Hematopoietic multipotent progenitor cell treated with erythropoietin and hydrocortisone succinate and interleukin-3 and kit ligand, for 17 days (in vitro differentiated cells): ENCODE measurements at regions not wholly inside any gene's neighbourhood (a gene's known extent, or its start where the extent isn't known, plus 50 kb on each side); places are given as distances from the start of the nearest gene placed in this dataset.

Experiments used
- DNase-seq: peaks from one replicate; pipeline ENCODE4 v3.0.0-alpha.2; 2015; ENCODE audit warnings: low spot score

DNA sequence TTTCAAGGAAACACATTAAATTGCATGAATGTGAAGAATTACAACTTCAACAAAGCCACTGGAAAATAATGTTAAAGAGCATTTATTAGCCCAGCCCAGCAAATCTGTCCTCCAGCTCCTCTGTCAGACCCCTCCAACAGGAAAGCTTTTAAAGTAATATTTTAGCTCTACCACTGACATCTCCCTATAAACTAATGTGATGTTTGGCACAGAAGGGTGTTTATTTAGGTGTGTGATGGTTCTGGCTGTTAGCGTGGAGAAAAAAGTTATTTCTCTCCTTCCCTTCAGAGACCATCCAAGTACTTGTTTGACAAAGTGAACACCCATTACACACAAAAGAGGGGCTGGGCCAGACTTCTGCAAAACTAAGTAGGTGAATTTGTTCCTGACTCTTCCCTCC is 111.9 kb upstream of the TARS1 start:
- no peak for DNase-seq

DNA sequence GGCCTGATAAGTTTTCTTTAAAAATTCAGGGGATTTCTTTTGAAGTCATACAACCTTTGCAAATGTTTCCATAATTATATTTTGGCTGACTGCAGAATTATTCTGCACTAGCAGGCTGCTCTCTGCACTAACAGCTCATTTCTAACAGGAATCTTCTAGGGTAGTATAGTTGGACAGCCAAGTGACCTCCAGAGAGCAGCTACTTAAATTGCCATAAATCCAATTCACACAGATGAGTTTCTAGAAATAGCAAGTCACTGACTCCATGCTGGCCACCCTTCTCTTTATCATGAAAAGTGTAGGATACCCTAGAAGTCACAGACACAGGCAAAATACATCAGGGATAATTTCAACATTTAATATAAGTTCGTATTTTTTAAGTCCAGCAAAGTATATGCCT is 110.9 kb upstream of the TARS1 start:
- no peak for DNase-seq

DNA sequence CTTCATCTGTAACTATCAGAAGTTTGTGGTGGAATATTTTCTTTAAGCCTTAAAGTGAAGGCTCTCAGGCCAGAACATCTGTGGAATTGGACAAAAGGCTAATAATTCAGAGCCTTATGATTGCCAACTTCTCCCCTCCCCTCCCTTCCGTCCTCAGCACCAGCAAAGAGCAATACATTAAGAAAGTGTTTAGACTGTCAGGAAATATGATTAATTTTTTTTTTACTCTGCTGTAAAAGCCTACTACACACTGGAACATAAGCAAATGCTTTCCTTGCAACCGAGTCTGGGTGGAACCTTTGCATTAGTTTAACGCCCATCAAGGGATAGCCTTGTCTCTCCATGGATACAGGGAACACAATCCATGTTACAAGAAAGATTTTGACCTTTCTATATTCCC is 110.3 kb upstream of the TARS1 start:
- no peak for DNase-seq

DNA sequence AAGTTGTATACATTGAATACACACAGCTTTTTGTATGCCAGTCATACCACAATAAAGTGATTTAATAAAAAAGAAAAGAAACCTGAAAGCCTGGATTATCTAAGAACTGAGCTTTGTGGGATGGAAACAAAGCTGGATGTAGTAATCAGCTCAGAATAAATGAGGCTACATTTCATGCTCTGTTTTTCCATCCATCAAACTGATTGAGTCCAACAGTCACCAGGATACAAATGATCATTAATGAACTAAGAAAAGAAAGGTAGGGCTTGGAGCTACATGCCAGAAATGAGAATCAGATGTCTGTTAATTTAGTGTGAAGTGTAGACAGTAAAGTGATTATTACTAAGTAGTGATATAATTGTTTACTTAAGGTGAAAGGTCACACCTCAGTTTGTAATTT is 109.8 kb upstream of the TARS1 start:
- DNase-seq = no peak

DNA sequence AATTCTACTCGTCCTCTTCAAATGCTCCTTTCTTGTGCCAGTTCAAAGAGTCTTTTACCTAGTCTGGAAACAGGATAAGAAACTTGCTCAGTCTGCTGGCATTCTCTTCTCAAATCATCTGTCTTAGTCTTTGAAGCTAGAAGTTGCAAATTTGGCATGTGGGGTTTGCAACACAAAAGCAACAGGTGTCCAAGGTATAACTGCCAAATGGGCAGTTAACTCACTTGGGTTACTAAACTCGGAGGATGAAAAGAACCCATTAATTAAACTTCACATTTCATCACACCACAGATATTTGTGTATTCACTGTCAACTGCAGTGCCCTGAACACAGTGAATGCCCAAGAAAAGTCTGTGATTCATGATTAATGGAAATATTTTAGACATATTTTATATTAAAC is 108.0 kb upstream of the TARS1 start:
- no peak for DNase-seq

DNA sequence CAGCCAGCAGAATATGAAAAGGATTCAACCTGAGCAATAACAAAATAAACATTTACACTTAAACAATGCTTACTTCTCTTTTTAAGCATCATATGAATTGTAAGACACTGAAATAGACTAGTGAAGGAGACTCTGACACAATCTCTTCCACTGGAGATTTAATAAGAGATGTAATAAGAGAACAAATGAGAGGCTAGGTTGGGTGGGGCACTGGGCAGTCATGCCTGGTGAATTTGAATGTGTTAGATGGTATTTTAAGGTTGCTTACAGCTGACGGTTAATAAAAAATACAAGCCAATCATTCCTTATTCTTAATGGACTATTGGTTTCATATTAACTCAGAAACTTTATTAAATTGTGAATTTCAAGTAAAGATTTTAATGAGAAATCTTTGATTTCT is 105.9 kb upstream of the TARS1 start:
- no peak for DNase-seq

DNA sequence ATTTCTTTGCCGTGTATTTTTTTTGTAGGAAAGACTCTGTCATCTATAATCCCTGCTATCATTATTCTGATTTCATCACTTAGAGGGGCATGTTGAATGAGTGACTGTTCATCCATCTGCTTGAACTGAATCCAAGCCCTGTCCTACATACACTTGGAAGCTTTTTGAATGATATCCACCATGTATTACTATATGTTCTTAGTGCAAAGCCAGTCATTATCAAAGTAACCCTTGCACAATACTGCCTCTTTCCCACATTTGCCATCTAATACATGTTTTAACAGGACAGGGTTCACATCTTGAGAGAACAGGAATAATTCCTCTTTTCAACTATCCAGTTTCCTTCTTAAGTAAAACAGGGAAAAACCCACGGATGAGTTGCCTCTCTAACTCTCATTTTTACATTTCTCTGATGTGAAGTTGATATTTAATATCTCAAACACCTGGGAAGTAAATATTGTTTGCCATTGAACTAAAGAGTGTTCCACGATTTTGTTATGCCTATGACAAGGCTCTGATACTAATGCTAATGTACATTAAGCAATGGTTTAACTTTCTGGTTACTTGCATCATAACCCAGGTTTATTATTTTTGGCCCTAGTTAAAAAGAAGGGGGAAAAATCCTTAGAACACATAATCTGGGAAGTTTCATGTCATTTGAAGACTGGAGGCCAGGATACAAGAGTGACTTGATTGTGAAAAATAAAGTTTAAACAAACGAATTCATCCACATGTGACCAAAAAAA is 103.7 kb upstream of the TARS1 start:
- no peak for DNase-seq

DNA sequence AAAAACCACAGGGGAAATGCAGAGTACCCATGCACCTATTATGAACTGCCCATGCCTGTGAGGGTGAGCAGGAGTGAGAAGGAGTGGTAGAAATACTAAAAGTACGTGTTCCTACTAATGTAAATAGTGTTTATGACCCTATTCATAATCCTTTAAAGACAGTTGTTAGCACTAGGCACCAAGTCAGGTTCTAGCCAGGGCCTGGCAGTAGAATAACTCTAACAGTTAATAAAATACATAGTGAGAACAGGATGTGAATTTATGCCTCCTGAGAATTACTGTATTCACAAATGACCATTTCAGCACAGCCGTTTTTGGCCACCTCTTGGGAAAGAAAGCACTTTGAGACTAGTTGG is 103.2 kb upstream of the TARS1 start:
- DNase-seq = no peak

DNA sequence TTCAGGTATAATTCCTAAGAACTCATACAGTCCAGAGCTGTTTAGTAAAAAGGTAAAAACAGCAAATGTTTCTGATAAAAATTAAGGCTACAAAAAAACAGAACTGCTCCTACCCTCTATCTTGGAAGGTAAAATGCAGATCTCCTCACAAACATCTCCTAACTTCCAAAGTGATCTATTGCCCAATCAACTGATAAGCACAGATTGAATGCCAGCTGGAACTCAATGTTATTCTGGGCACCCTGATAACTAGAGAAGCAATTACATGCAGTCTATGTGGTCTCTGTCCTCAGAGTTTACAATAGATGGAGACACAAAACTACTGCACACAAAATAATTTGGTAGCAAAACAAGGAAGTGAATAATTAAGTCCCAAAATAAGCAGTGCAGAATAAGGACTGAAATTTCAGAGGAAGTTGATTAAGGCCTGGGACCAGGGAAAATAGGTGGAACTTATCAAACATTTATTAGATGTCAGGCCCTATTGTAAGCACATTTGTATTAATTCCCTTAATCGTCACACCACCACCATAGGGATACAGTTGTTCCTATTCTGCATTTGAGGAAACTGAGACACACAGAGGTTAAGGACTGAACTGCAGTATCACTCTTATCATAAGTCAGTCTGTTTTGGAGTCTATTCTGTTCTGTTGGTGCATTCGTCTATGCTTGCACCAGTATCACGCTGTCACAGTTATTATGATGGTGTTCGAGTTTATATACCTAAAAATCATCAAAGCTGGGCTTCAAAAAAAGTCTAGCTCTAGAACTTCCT is 102.2 kb upstream of the TARS1 start:
- no peak for DNase-seq

DNA sequence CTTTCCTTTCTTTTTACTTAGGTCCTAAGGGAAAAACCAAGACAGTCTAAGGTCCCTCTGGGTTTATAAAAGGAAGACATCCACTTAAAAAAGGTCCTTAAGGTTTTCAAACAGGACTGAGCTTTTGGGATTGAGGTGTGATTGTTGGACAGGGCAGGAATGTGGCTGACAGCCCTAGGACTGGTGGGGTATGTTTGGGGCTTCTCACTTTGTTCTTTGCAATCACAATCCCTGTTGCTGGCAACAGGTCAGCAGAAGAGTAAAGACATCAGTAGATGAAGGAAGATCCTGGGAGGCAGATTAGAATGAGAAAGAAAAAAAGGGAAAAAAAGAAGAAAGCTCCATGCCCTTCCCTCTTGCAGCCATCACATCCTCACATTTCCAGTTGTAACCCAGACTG is 101.4 kb upstream of the TARS1 start:
- no peak for DNase-seq

DNA sequence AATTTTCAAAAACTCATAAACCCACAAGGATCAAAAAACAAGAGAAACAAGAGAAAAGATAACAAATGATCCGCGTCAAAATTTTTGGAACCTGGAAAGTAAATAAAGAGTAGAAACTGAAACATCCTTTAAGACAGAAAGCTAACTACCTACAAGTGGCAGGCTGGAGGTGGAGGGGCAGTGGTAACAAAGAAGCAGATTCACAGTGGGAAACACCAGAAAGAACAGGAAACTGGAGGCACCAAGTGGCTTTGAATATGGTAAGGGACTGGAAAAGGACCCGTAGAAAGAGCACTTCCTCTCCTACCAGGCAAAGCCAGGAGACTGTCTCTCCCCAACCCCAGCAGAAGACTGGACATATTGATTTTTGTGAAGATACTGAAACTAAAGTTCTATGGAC is 100.6 kb upstream of the TARS1 start:
- DNase-seq = no peak

DNA sequence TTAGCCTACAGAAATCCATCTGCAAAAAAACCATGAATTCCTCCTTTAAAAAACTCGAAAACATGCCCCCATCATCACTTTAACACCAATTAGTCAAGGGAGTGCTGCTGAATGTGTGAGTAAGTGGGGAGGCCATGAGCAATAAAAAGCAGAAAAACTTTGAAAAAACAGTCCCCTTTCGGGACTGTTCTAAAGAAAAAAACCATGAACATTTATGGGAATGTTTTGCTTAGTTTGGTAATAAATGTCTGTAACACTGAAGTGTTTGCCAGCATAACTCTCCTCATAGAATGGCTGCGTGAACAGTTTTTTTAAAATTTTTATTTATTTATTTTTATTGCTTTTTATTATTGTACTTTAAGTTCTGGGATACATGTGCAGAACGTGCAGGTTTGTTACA is 99.4 kb upstream of the TARS1 start:
- no peak for DNase-seq

DNA sequence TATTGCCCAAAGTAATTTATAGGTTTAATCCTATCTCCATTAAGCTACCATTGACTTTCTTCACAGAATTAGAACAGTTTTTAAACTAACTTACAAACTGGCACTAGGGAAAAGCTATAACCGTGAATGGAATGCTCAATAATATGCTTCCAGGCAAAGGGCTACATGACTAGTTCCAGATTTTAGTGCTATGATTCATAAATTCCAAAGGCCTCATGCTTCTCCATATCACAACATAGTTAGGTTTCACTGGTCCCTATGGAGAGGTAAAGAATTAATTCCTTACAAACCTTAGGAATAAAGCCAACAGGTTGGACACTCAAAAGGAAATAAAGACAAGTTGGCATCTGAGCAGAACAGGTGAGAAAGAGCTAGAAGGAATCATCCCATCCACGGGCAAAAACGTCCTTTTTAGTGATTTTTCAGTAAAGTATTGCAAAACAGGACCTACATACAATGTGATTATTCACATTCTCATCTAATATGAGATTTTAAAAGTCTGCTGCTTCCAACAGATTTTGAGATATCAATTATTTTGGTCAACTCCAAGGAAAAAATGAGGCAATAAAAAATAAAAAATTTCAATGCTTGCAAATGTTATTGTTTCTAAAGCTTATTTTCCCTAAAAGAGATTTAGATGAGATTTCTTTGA is 97.0 kb upstream of the TARS1 start:
- no peak for DNase-seq

DNA sequence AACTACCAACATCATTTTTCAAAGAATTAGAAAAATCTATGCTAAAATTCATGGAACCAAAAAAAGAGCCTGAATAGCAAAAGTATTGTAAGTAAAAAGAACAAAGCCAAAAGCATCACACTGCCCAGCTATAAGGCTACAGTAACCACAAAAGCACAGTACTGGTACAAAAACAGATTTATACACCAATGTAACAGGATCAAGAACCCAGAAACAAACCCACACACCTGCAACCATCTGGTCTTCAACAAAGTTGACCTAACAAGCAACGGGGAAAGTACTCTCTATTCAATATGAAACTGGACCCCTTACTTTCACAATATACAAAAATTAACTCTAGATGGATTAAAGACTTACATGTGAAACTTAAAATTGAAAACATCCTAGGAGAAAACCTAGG is 94.2 kb upstream of the TARS1 start:
- no peak for DNase-seq

DNA sequence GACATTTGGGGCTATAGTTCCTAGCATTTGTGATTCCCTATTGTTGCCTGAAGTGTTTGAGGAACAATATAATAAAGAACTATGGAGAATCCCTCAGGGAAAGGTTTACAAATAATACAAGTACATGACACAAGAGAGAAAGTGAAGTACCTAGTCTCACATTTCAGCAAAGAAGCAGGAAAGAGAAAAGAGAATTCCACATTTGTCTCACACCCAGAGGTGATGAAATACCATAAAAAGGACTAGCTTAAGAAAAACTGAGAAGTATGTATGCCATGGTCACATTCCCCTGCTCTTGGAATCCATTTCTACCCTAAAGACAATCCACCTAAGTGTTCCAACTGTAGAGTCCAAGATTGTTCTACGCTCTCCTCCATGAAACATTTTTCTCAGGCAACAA is 79.0 kb upstream of the TARS1 start:
- DNase-seq = no peak

DNA sequence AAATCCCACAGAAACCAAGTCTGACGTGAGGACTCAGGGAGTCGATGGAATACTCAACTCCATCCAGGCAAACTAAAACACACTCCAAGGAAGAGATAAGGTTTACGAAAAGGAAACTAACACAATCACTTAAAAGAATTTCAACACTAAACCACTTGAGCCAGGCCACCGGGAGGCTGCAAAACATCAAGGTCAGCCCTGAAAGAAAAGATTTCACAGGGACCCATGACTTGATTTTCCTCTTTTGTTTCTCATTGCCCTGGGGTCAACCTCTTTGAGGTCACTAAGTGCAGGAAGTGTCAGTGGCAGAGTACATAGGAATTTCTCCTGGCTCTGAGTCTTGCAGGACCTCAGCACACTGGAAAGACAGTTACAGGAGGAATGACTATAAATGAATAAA is 77.8 kb upstream of the TARS1 start:
- no peak for DNase-seq

DNA sequence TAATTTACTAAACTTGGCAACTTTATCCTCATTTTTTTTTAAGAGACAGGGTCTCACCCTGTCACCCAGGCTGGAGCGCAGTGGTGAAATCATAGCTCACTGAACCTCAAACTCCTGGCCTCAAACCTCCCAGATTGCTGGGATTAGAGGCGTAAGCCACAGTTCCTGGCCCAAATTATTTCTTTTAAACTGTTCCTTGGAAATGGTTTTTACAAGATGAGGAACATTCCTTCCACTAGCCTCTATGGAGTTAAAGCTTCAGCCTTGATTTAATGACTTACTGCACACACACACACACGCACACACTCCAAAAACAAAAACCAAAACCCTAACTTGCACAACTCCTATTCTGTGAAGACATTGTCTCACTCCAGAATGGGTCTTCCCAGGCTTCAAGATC is 77.2 kb upstream of the TARS1 start:
- no peak for DNase-seq

DNA sequence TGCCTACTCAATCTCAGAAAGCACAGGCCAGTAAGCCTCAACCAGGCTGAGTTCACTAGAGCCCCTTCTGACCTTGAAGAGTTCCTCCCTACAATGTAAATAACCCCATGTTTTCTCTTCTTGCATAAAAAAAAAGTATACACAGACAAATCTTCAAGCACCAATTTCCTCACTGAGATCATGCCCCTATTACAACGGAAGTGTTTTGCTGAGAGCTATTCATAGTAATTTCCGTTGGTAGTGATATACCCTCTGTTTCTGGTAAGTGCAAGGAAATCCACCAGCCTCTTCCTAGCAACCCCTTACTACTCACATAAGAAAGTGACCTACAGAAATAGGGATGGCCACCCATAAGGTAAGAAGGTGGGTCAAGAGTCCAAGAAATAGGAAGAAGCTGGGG is 76.4 kb upstream of the TARS1 start:
- no peak for DNase-seq

DNA sequence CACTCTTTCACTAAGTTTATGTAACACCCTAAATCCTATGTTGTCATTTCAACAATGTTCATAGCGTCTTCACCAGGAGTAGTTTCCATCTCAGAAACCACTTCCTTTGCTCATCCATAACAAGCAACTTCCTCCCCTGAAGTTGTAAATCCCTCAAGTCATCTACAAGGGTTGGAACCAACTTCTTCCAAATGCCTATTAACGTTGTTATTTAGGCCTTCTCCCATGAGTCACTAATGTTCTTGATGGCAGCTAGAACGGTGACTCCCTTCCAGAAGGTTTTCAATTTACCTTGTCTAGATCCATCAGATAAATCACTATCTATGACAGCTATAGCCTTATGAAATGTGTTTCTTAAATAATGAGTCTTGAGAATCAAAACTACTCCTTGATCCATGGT is 73.3 kb upstream of the TARS1 start:
- DNase-seq = no peak

DNA sequence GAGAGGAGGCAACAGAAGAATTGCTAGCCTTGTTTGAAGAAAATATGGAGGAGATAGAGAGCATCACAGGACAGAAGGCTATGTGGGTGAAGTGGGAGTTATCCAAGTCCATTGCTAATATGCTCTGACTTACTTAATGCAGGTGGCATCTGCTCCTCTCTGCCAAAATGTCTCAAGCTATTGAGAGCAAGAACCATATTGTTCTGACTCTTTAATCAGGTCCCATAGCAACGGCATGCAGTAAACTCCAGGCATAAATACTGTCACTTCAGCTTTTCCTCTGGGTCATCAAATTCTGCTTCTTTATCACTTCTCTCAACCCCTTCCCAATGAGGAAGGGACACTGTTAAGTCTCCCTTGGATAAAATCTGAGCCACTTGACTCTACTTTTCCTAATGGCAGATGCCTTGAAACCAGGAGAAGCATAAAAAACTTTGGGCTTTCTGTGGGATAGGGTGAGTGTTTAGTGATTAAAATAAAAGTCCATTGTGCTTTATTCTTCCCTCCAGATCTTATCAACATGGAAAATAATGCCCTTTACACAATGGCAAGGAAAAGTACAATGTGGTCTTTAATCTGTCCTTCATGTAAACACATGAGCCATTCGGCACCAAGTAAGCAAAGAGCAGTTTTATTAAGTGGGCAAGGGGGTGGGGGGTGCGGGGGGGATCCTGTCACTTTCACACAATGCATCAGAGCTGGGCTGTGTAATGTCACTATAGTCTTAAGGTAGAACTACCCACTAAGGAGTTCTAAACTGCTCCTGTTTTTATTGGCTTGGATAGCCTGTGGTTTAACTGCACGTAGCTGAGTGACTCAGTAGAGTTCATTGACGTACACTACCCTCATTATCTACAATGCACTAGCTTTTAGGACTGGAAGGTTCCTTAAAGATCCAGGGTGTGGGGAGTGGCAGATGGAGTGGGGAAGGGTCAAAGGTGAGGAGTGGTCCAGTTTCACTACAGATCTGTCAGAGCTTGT is 71.0 kb upstream of the TARS1 start:
- no peak for DNase-seq

DNA sequence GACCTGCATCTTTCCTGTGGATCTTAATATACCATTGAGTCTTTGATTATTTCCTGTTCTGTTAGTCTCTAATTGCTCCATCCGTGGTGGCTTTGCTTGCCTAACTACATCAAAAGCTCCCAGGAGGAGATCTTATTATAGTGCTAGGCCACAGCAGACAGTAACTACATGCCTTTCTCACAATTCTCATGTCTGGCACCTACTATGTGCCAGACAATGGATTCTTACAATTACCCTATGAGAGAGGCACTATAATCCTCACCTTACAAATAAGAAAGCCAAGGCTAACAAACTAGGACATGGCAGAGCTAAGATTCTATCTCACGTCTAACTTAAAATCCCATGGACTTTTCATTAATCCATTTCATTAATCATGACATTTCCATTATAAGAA is 70.3 kb upstream of the TARS1 start:
- no peak for DNase-seq

DNA sequence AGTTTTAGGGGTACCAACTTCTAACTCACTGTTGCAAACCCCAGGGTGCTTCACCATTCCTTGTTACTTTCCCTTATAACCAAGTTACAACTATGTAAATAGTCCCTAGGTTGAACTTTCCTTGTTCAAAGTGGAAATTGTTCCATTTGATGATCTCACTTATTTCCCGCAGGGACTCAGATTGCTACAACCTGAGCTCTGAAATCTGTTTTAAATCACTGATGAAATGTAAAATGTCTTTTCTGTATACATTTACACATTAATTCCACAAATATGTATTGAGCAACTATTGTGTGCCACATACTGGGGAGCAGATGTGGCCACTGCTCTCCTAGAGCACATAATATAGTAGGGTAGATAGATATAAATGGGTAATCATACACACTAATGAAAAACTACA is 69.1 kb upstream of the TARS1 start:
- no peak for DNase-seq
